HG03039 (cell line): ENCODE measurements at regions not wholly inside any gene's neighbourhood (a gene's known extent, or its start where the extent isn't known, plus 50 kb on each side); places are given as distances from the start of the nearest gene placed in this dataset.

Experiments used
- ATAC-seq: cut with Tn5 transposase; IDR thresholded peaks from one replicate; pipeline ENCODE4 v1.9.1; 2021; ENCODE audit warnings: mild to moderate bottlenecking, moderate library complexity; ENCODE audit not compliant: unreplicated experiment

- no peak for ATAC-seq
These were observed 258.6 kb upstream of the NFE2L3 start for GRCh38 chr7:25893436-25893835.

GRCh38 chr7:25894002-25894901 lies 257.7 kb upstream of the NFE2L3 start:
- ATAC-seq, result peak; percentile 52

- ATAC-seq, result peak; percentile 65
These were observed 256.9 kb upstream of the NFE2L3 start for GRCh38 chr7:25894902-25895791.

- ATAC-seq, result no peak
These were observed 256.2 kb upstream of the NFE2L3 start for GRCh38 chr7:25895792-25896171.

GRCh38 chr7:25897261-25897782 lies 254.7 kb upstream of the NFE2L3 start:
- no peak for ATAC-seq

- no peak for ATAC-seq
These were observed 251.8 kb upstream of the NFE2L3 start for GRCh38 chr7:25900245-25900644.

GRCh38 chr7:25900877-25901276 lies 251.1 kb upstream of the NFE2L3 start:
- ATAC-seq, result no peak

GRCh38 chr7:25901658-25902057 lies 250.3 kb upstream of the NFE2L3 start:
- no peak for ATAC-seq

GRCh38 chr7:25906003-25906402 lies 246.0 kb upstream of the NFE2L3 start:
- ATAC-seq, result no peak

- ATAC-seq, result no peak
These were observed 245.2 kb upstream of the NFE2L3 start for GRCh38 chr7:25906760-25907159.

- ATAC-seq, result no peak
These were observed 244.8 kb upstream of the NFE2L3 start for GRCh38 chr7:25907214-25907613.

GRCh38 chr7:25907731-25908130 lies 244.3 kb upstream of the NFE2L3 start:
- no peak for ATAC-seq

- no peak for ATAC-seq
These were observed 243.6 kb upstream of the NFE2L3 start for GRCh38 chr7:25908154-25908949.

- ATAC-seq, result no peak
These were observed 240.0 kb upstream of the NFE2L3 start for GRCh38 chr7:25911738-25912607.

GRCh38 chr7:25913598-25914224 lies 238.3 kb upstream of the NFE2L3 start:
- no peak for ATAC-seq

GRCh38 chr7:25918731-25919130 lies 233.3 kb upstream of the NFE2L3 start:
- no peak for ATAC-seq

GRCh38 chr7:25922296-25922695 lies 229.7 kb upstream of the NFE2L3 start:
- no peak for ATAC-seq

- ATAC-seq, result no peak
These were observed 228.1 kb upstream of the NFE2L3 start for GRCh38 chr7:25923741-25924460.

GRCh38 chr7:25926009-25926408 lies 226.0 kb upstream of the NFE2L3 start:
- no peak for ATAC-seq
